Renal cortical epithelial cell (primary cell): ENCODE measurements at regions not wholly inside any gene's neighbourhood (a gene's known extent, or its start where the extent isn't known, plus 50 kb on each side); places are given as distances from the start of the nearest gene placed in this dataset.
A peak's percentile ranks its signal among the peaks of the same experiment; 100 is the strongest.
"Not testable (repeated sequence)": the region's sequence is repeated elsewhere in the genome, so short reads cannot be mapped to it uniquely, and the experiment has no call there.

Experiments
- DNase-seq: peaks from one replicate; pipeline ENCODE4 v3.0.0-alpha.2; 2011; ENCODE audit warnings: low read depth

DNA sequence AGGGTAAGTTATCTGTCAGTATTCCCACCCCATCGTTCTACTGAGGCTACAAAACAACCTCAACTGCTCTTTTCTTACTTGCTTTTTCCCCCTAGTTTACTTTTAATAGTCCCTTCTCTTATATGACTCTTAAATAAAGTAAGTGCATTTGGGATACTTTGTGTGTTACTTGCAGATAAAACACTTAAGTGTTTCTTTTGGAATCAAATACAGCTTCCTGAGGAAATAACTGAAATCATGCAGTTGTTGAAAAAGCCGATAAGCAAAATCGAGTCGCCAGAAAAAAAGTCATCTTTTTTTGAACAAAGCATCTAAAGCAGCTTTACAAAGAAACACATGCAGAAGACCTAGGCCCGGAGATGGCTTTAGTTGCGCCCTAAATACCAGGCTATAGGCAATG, 53.5 kb upstream of the EPB41L4A start:
- DNase-seq, result no peak

DNA sequence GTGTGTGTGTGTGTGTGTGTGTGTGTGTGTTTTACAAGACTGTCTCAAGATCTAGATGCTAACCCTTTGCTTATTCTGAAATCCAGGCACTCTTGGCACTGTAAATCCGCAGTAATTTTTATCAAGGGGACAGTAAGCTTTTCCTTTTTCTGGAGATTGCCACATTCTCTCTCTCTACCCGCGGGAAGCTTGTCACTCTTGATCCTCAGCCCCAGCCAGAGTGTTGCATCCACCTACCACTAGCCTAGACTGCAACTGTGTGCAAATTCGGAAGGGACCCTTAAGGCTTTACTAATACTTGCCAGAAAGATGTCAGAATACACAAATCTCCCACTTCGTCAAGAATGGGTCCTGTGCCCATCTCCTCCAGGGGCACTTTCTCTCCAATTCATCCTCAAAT, 54.9 kb upstream of the EPB41L4A start:
- DNase-seq, result no peak

DNA sequence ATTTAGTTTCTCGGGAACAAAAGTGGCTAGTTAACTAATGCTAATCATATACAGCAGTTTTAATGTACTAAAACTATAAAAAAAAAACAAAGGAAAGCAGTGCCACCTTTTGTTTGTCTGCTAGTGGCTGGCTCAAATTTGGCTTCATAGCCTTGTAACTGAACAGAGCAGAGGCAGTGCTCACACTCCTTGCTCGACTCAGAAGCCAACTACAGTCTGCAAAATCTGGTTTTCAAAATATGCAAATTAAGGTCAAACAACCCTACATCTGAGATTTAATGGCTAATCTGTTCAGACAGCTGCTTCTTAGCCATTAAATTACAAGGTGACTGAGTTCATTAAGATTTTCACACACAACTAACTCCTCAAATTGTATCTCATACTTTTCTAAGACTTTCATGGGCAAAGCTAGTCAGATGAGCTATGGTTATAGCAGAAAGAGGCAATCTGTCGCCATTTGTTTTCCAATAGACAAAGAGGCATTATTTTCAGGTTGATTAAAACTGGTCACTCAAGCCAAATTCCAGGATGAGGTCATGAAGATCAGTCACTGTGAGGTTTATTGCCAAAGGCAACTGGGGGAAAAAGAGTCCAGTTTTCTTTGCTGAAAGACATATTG, 56.8 kb upstream of the EPB41L4A start:
- DNase-seq, result peak; percentile 51

DNA sequence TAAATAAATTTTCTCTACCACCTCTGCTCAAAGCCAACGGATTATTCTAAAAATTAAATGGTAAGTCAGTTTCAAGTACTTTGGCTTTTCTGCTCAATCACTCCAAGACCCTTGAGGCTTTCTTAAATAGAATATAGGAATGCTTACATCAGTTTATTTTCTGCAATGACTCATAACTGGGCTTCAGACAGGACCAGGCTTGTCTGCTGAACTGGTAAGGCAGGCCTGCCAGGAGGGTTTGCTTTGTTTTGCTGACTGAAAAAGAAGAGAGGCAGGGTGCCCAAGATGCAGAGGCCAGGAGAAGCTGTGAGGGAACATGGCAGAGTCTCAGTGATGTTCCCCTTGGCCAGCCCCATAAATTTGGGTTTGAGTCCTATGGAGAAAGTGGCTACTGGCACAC, 60.3 kb upstream of the EPB41L4A start:
- DNase-seq, result peak; percentile 54

DNA sequence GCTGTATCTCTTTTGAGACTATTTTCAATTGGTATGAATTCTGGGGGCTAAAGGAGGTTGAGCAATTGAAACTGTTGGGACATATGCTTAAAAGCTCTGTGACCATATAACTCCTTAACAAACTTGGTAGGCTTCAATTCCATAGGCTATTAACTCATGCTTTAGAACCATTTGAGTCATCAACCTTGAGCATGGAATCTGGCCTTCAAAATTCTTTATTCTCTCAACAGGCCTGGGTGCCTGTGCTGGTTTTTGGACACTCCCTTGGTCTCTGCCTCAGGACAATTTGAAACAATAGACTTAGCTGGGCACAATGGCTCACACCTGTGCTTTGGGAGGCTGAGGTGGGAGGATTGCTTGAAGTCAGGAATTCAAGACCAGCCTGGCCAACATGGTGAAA, 61.4 kb upstream of the EPB41L4A start:
- DNase-seq, result no peak

DNA sequence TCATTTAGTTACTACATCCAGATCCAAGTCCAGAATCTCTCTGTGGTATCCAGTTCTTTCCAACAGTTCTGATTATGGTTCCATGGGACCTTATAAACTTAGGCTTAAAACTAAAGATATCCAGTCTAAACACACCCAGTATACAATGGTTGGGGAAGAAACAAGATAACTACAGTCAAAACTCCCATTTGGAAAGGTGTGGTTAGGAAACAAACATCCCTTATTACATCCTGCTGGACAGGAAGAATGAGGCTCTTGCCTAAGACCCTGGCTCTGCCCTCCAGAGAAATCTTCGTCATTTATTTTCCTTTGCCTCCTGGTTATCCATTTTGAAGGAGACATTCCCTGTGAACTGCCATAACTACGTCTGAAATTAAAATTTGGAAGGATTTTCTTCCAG, 64.6 kb upstream of the EPB41L4A start:
- DNase-seq, result no peak

DNA sequence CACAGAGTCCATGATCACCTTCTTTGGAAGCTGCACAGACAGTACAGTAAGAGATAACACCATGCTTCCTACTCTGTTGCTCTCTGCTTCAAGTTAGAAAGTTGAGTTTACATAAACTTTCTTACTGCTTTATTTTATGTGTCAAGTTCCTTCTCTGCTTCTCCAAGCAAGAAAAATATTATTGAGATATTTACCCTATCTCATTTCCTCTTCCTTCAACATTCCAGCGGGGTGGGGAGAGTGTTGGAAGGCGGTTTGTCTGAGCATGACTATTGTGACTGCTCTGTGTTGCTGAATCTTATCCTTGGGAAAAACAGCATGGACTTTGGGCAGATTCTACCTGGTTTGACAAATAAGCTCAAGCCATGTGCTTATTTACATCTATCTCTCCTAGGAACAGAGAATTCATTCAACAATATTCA, 66.9 kb upstream of the EPB41L4A start:
- DNase-seq, result no peak

DNA sequence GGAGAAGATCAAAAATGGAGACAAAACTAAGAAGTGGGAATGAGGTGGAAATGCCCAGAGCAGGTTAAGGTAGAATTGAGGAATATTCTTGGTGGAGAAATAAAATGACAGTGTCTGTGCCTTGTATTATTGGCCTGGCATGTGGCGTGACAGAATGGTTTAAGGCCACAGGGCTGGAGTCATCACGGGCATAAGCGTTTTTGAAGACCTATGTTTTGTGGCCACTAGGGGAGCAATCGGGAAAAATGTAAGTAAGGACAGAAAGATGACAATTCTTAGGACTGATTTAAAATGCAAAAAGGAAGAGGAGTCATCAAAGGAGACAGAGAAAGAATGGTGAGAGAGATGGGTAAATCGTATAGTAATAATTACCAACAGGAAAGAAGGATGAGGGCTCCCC, 72.2 kb upstream of the EPB41L4A start:
- DNase-seq, result no peak

DNA sequence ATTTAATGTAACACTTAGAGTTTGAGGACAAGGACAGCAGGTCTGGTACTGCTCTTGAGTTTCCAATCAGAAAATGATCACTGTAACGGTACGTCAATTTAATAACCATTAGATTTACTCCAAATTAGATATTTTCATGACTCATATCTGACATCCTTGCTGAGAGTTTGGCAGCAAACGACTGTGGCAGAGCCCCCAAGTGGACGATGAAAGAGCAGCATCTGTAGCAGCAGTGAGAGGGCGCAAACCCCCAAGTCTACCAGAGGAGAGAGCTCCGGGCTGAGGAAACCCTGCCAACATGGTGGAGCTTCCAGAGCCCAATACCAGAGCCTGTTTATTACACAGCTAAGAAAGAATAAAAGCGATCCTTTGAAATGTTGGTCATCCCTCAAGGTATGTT, 73.2 kb upstream of the EPB41L4A start:
- peak; percentile 81 for DNase-seq

DNA sequence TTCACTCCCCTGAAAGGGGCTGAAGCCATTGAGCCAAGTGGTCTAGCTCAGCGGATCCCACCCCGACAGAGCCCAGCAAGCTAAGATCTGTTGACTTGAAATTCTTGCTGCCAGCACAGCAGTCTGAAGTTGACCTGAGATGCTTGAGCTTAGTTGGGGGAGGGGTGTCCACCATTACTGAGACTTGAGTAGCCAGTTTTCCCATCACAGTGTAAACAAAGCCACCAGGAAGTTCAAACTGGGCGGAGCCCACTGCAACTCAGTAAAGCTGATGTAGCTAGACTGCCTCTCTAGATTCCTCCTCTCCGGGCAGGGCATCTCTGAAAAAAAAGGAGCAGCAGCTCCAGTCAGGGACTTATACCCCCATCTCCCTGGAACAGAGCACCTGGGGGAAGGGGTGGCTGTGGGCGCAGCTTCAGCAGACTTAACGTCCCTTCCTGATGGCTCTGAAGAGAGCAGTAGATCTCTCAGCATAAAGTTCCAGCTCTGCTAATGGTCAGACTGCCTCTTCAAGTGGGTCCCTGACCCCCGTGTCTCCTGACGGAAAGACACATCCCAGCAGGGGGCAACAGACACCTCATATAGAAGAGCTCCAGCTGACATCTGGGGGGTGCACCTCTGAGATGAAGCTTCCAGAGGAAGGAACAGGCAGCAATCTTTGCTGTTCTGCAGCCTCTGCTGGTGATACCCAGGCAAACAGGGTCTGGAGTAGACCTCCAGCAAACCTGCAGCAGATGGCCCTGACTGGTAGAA, 84.8 kb upstream of the EPB41L4A start:
- peak; percentile 34 for DNase-seq

DNA sequence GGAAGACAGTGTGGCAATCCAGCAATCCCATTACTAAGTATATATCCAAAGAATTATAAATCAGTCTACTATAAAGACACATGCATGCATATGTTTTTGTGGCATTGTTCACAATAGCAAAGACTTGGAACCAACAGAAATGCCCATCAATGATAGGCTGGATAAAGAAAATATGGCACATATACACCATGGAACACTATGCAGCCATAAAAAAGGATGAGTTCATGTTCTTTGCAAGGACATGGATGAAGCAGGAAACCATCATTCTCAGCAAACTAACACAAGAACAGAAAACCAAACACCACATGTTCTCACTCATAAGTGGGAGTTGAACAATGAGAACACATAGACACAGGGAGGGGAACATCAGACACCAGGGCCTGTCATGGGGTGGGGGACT, 90.0 kb upstream of the EPB41L4A start:
- not testable (repeated sequence) for DNase-seq

DNA sequence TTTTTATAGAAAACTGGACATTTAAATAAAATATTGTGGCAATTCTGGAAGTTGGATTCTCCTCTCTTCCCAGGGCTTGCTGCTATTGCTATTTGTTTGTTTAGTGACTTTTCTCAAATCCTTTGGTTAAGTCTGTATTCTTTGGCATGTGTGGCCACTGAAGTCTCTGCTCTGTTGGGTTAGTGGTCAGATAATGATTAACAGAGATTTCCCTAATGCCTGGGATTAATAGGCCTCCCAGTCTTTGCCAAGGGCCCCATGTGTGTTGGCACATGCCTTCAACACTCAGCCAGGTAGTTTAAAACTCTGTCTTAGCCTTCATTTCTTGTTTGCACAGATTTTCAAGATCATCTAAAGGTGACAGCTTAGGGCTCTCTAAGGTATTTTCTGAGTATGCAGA, 92.8 kb upstream of the EPB41L4A start:
- DNase-seq, result peak; percentile 98

DNA sequence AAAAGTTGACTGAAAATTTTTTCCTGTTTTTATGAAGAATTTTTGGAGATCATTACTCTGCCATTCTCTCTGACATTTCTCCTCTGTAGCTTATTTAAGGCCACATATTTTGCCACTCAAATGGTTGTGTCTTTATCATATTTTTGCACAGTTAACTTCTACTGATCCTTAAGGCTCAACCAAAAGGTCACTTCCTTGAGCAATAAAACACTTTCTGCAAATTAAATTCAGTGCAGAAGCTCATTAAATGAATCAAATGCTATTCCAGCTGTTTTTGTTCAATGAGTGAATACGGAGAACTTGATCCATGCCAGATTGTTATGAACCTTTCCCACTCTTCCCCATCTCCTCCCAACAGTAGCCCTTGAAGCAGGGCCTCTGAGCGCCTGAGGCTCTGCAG, 93.8 kb upstream of the EPB41L4A start:
- DNase-seq, result no peak

DNA sequence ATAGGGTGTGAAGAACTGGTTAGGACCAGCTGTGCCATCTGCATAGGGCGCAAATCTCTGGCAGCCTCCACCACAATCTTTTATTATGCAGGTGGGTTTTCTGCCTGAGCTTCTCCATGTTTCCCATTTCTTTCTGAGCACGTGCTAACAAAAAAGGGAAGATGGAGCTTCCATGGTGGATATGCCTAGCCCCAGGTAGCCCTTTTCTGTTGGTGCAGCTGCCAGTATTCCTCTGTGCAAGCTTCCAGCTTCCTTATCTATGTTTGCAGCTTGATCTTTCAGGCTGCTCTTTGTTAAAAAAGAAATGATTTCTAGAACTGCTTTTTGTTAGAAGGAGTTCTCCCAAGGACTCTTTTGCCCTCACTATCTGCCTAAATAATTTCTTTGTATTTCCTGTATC, 95.0 kb upstream of the EPB41L4A start:
- DNase-seq, result no peak

DNA sequence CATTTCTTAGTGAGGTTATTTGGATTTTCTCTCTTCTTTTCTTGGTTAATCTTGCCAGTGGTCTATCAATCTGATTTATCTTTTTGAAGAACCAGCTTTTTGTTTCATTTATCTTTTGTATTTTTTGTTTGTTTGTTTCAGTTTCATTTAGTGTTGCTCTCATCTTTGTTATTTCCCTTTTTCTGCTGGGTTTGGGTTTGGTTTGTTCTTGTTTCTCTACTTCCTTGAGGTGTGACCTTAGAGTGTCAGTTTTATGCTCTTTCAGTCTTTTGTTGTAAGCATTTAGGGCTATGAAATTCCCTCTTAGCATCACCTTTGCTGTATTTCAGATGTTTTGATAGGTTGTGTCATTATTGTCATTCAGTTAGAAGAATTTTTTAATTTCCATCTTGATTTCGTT, 101.4 kb upstream of the EPB41L4A start:
- not testable (repeated sequence) for DNase-seq

DNA sequence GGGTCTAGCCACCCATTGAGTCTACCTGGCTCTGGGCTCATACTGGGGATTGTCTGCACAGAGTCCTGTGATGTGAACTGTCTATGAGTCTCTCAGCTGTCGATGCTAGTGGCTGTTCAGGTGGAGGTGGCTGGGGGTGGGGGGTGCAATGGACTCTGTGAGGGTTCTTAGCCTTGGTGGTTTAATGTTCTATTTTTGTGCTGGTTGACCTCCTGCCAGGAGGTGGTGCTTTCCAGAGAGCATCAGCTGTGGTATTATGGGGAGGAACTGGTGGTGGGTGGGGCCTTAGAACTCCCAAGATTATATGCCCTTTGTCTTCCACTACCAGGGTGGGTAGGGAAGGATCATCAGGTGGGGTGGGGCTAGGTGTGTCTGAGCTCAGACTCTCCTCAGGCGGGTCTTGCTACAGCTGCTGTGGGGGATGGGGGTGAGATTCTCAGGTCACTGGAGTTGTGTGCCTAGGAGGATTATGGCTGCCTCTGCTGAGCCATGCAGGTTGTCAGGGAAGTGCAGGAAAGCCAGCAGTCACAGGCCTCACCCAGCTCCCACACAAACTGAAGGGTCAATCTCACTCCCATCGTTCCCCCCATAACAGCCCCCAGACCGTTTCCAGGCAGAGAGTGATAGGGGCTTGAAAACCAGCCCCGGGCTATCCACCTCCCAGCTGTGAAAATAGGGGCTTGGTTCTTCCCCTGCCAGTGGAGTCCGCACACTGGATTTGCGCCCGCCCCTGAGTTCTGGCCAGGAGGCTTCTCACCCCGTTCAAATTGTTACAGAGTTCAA, 104.0 kb upstream of the EPB41L4A start:
- DNase-seq, result not testable (repeated sequence)

DNA sequence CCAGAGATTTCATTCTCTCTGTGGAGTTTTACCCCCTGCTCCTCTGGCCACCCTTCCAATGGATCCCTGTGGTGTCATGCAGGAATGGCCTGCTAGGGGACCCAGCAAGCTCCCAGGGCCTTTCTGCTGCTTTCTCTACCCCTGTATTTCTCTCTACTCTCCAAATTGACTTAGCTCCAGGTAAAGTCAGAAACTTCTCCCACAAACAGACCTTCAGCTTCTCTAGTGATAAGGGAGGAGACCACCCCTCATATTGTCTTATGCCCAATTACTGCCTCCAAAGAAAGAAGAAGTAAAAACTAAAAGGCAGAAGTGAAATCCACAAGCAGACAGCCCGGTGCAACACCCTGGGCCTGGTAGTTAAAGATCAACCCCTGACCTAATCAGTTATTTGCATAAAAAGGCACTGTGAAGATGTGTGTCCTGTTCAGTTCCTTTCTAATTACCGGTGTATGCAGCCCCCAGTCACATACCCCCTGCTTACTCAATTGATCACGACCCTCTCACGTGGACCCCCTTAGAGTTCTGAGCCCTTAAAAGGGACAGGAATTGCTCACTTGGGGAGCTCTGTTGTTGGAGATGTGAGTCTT, 104.7 kb upstream of the EPB41L4A start:
- not testable (repeated sequence) for DNase-seq

DNA sequence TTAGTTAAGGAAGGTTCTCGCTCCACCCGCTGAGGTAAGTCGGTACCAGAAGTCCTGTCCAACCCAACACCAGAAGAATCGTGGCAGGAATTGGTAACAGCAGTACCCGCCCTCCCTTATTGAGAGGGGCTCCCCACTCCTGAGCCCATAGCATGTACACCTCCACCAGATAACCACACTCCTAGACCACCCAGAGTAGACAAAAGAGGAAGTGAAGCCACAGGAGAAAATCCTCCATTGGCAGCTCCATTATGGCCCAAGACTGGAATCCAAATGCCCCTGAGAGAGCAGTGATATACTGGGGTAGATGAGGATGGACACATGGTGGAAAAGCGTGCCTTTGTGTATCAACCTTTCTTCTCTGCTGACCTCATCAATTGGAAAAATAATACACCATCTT, 106.1 kb upstream of the EPB41L4A start:
- no peak for DNase-seq

DNA sequence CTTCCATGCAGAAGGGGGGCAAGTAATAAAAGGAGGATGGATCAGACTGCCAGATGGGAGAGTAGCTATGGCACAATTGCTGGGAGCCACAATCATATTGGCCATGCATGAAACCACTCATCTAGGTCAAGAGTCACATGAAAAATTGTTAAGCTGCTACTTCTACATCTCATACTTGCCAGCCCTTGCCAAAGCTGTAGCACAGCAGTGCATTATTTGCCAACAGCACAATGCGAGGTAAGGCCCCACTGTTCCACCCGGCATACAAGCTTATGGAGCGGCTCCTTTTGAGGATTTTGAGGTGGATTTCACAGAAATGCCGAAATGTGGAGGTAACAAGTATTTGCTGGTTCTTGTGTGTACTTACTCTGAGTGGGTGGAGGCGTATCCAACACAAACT, 109.9 kb upstream of the EPB41L4A start:
- no peak for DNase-seq

DNA sequence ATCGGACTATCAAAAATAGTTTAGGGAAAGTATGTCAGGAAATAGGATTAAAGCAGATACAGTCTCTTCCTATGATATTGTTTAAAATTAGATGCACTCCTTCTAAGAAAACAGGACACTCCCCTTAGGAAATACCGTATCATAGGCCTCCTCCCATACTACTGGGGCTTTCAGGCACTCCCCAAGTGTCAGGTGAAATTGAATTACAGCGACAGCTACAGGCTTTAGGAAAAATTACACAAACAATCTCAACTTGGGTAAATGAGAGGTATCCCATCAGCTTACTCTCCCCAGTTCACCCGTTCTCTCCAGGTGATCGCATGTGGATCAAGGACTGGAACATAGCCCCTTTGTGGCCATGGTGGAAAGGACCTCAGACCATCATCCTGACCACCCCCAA, 110.4 kb upstream of the EPB41L4A start:
- peak; percentile 26 for DNase-seq

DNA sequence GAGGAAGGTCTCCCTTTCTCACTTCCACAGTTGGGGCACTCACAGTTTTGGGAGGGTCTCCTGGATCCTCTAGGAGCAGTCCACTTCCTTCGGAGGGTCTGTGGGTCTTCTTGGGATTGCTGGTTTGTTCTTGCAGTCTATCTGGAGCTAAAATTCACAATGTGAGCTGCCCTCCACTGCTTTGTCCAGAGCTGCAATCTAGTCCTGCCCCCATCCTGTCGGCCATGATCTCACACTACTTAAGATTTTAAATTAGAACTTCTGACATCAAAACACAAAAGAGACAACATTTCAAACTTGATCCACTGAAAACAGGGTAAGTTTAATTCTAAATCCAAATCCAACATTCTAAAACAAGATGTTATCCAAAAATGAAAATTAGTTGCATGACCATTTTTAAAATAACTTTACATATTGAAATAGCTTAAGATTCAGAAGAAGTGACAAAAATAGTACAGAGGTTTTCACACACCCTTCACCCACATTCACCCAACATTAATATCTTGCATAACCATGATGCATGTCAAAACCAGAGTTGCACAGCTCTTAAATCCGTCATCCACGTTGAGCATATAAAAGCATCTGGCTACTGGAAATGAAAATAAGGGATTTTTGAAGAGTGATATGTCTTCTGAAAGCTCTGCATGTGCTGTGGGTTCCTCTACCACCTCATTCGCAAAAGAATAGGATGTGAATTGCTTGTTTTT, 113.7 kb upstream of the EPB41L4A start:
- DNase-seq, result no peak

DNA sequence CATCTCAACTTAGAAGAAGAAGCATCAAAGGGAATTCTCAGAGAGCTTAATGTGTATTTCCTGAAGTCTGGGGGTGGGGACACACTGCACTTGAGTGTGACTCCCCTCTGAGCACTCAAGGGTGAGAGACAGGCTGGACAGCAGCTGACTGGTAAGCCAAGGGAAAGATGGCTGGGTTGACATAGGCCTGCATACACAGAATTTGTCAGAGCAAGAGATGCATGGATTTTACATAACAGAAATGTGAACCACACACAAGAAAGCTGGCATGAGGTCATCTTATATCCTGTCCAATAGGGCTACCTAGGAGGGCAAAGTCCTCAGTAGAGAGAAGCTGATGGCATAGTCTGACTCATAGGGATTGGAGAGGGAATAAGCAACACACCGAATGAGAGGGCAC, 114.3 kb upstream of the EPB41L4A start:
- DNase-seq, result peak; percentile 91
